ENCODE measurements at regions not wholly inside any gene's neighbourhood (a gene's known extent, or its start where the extent isn't known, plus 50 kb on each side); places are given as distances from the start of the nearest gene placed in this dataset.
"Not testable (repeated sequence)": the region's sequence is repeated elsewhere in the genome, so short reads cannot be mapped to it uniquely, and the experiment has no call there.

- H3K27me3 Mint-ChIP-seq, result no peaks in the 10 kb centered on the region
- no peak for TF ChIP-seq CTCF (IDR thresholded peaks at IDR 0.05)
- intact Hi-C loops (cut with micrococcal nuclease), result no loop called here
- no peak overlapping the region for H3K4me3 Mint-ChIP-seq
- H3K27ac Mint-ChIP-seq, result no peak overlapping the region
- POLR2A ChIA-PET, result no interaction called here
- ATAC-seq (ENCODE audit: low read depth) (no peak), DNase-seq (no peak)
- CTCF ChIA-PET, result no interaction called here
- peaks cover 2% of the 10 kb centered on the region for H3K9me3 Mint-ChIP-seq
- no peaks in the 10 kb centered on the region for H3K4me1 Mint-ChIP-seq
- no peaks in the 10 kb centered on the region for H3K36me3 Mint-ChIP-seq (ENCODE audit: low read depth)
Observed at GRCh38 chr2:147603447-147603846, 241.4 kb upstream of the ACVR2A start.

- Mint-ChIP-seq H3K27me3 (no peaks in the 10 kb centered on the region), H3K9me3 (peaks cover 2% of the 10 kb centered on the region), H3K4me3 (no peak overlapping the region), H3K27ac (no peak overlapping the region), H3K4me1 (no peaks in the 10 kb centered on the region), H3K36me3 (ENCODE audit: low read depth) (no peaks in the 10 kb centered on the region)
- POLR2A ChIA-PET, result no interaction called here
- DNase-seq (no peak), ATAC-seq (ENCODE audit: low read depth) (no peak)
- intact Hi-C loops (cut with micrococcal nuclease), result no loop called here
- no peak for TF ChIP-seq CTCF (IDR thresholded peaks at IDR 0.05)
- CTCF ChIA-PET, result interaction anchor here (1.1 kb wide), 1 partner anchor 19 kb away, joined by 4 read pairs; no protein-coding TSS in a partner anchor
Observed at GRCh38 chr2:147600646-147601045, 244.2 kb upstream of the ACVR2A start.

GRCh38 chr2:147600223-147600622, 244.6 kb upstream of the ACVR2A start:
- intact Hi-C loops (cut with micrococcal nuclease), result no loop called here
- H3K4me1 Mint-ChIP-seq, result no peaks in the 10 kb centered on the region
- H3K9me3 Mint-ChIP-seq, result peaks cover 2% of the 10 kb centered on the region

GRCh38 chr2:147595200-147595599, 249.6 kb upstream of the ACVR2A start:
- Mint-ChIP-seq H3K9me3 (peaks cover 9% of the 10 kb centered on the region), H3K36me3 (ENCODE audit: low read depth) (no peaks in the 10 kb centered on the region), H3K4me1 (no peaks in the 10 kb centered on the region), H3K27me3 (no peaks in the 10 kb centered on the region), H3K4me3 (no peak overlapping the region), H3K27ac (no peak overlapping the region)
- TF ChIP-seq CTCF (IDR thresholded peaks at IDR 0.05), result no peak
- intact Hi-C loops (cut with micrococcal nuclease), result no loop called here
- no peak for ATAC-seq (ENCODE audit: low read depth)
- ChIA-PET CTCF (no interaction called here), POLR2A (no interaction called here)
- no peak for DNase-seq

More at GRCh38 chr2:147600223-147600622, 244.6 kb upstream of the ACVR2A start:
- no peaks in the 10 kb centered on the region for H3K27me3 Mint-ChIP-seq
- no peak for DNase-seq
- no peak overlapping the region for H3K27ac Mint-ChIP-seq
- no peak overlapping the region for H3K4me3 Mint-ChIP-seq
- H3K36me3 Mint-ChIP-seq (ENCODE audit: low read depth), result no peaks in the 10 kb centered on the region
- no peak for ATAC-seq (ENCODE audit: low read depth)
- TF ChIP-seq CTCF (IDR thresholded peaks at IDR 0.05), result no peak
- ChIA-PET POLR2A (no interaction called here), CTCF (interaction anchor here (1.1 kb wide), 1 partner anchor 19 kb away, joined by 4 read pairs; no protein-coding TSS in a partner anchor)

- CTCF ChIA-PET, result no interaction called here
- no peak overlapping the region for H3K27ac Mint-ChIP-seq
- H3K9me3 Mint-ChIP-seq, result peaks cover 9% of the 10 kb centered on the region
- POLR2A ChIA-PET, result no interaction called here
- no peaks in the 10 kb centered on the region for H3K36me3 Mint-ChIP-seq (ENCODE audit: low read depth)
- H3K4me1 Mint-ChIP-seq, result no peaks in the 10 kb centered on the region
- H3K27me3 Mint-ChIP-seq, result no peaks in the 10 kb centered on the region
- no peak for TF ChIP-seq CTCF (IDR thresholded peaks at IDR 0.05)
- no peak for DNase-seq
- ATAC-seq (ENCODE audit: low read depth), result no peak
- H3K4me3 Mint-ChIP-seq, result no peak overlapping the region
- intact Hi-C loops (cut with micrococcal nuclease), result no loop called here
Observed at GRCh38 chr2:147594038-147594437, 250.8 kb upstream of the ACVR2A start.

GRCh38 chr2:147592784-147593183, 252.0 kb upstream of the ACVR2A start:
- intact Hi-C loops (cut with micrococcal nuclease); CTCF ChIA-PET; POLR2A ChIA-PET; H3K27me3 Mint-ChIP-seq; DNase-seq; H3K9me3 Mint-ChIP-seq; H3K27ac Mint-ChIP-seq; H3K36me3 Mint-ChIP-seq (ENCODE audit: low read depth); ATAC-seq (ENCODE audit: low read depth); H3K4me1 Mint-ChIP-seq; H3K4me3 Mint-ChIP-seq: not testable (repeated sequence)
